Spleen (tissue), 7 donors: ENCODE measurements at regions not wholly inside any gene's neighbourhood (a gene's known extent, or its start where the extent isn't known, plus 50 kb on each side); places are given as distances from the start of the nearest gene placed in this dataset.
"Not testable (repeated sequence)": the region's sequence is repeated elsewhere in the genome, so short reads cannot be mapped to it uniquely, and the experiment has no call there.

Experiments used
- CTCF ChIP-seq, 11 experiments: fragments of 200-600 bp in 7 of 11; fragments of 450-650 bp in 4 of 11; sonication (generic) in 4 of 11; IDR thresholded peaks in 8 of 11; conservative IDR thresholded peaks in 3 of 11; 1 replicate in 7 of 11; 2 replicates in 4 of 11; pipeline versions ENCODE4 v1.4.0 to v1.8.0; 2016 to 2021; ENCODE audit warnings: antibody characterized with exemption in 11 of 11, inconsistent platforms in 4 of 11, mild to moderate bottlenecking in 1 of 11
- POLR2A ChIP-seq, 3 donors: fragments of 450-650 bp; IDR thresholded peaks; one replicate each; pipeline ENCODE4 v1.5.1; 2017; ENCODE audit warnings: antibody characterized with exemption in 3 of 3, mild to moderate bottlenecking in 1 of 3
- donor health status: DM: no; HTN: no; CAD: no; lungs with moderate emphysema.
- donor health status: DM: no; HTN: no; CAD: no.
- donor health status: DM: no; HTN: no; CAD: no.

GRCh38 chr1:149304796-149305195 lies 170.0 kb upstream of the NBPF19 start:
- not testable (repeated sequence) for TF ChIP-seq CTCF (IDR thresholded peaks at IDR 0.05 in 8 of 11, conservative IDR thresholded peaks at IDR 0.05 in 3 of 11); POLR2A (IDR thresholded peaks at IDR 0.05)
